K562 (cell line): ENCODE measurements at regions not wholly inside any gene's neighbourhood (a gene's known extent, or its start where the extent isn't known, plus 50 kb on each side); places are given as distances from the start of the nearest gene placed in this dataset.

ENCODE experiments used
- ATAC-seq: fragments of 200-7000 bp; cut with Tn5 transposase; 3 replicates; pipeline ENCODE4 v1.9.1; 2020; ENCODE audit warnings: moderate library complexity
- BruUV-seq: library from RNA; stranded (reverse); fragments of 400-500 nt; replicated peaks from 2 replicates; lab custom pipeline; 2021; lab: Mats Ljungman, UMichigan
- CTCF ChIA-PET: fragments of 300-600 bp; formaldehyde crosslinking; extraction: SDS; loops from one replicate; lab custom pipeline; 2021; ENCODE audit warnings: low intra/inter-chr PET ratio; lab: Yijun Ruan, JAX
- POLR2A ChIA-PET: fragments of 300-600, 350-650 bp; sonication (Branson Sonifier 250); formaldehyde crosslinking; extraction: SDS; loops from one replicate; lab custom pipeline; 2021; ENCODE audit warnings: antibody characterized with exemption, inconsistent platforms; lab: Yijun Ruan, JAX
- DNase-seq, 4 experiments: peaks; one replicate each; pipeline versions ENCODE4 v3.0.0 to v3.0.0-alpha.2; 2011 to 2018; ENCODE audit warnings: low spot score in 3 of 4, mixed read lengths in 3 of 4; ENCODE audit errors: extremely low read depth in 1 of 4
- FAIRE-seq: peaks from 2 replicates; lab custom pipeline; 2011; peaks lifted over from hg19 to GRCh38; lab: Jason Lieb, UNC
- H2AFZ ChIP-seq: 2 replicates; pipeline ENCODE4 v1.6.0; 2011; ENCODE audit warnings: low read depth, low read length, control low read depth, inconsistent platforms
- H3K27ac ChIP-seq: fragments of 200-600 bp; 3 replicates; pipeline ENCODE4 v1.8.0; 2011; ENCODE audit warnings: low read depth, mild to moderate bottlenecking, control low read depth, inconsistent platforms, low read length, moderate library complexity, mixed read lengths; ENCODE audit errors: extremely low read depth
- H3K27me3 ChIP-seq, 2 experiments: fragments of 300-600 bp in 1 of 2; 2 replicates in 1 of 2; 3 replicates in 1 of 2; pipeline versions ENCODE4 v1.6.0 to v1.8.0; 2011; ENCODE audit warnings: inconsistent platforms in 2 of 2, low read length in 2 of 2, mild to moderate bottlenecking in 1 of 2, mixed read lengths in 1 of 2, moderate library complexity in 1 of 2; ENCODE audit not compliant: control insufficient read depth in 2 of 2, insufficient read depth in 2 of 2
- H3K36me3 ChIP-seq: fragments of 300-600 bp; 3 replicates; pipeline ENCODE4 v1.8.0; 2011; ENCODE audit warnings: mild to moderate bottlenecking, low read length, inconsistent platforms; ENCODE audit not compliant: control insufficient read depth, insufficient read depth
- H3K4me1 ChIP-seq, 2 experiments: fragments of 200-600 bp in 1 of 2; replicated peaks in 1 of 2; 2 replicates in 1 of 2; 3 replicates in 1 of 2; pipeline versions ENCODE4 v1.5.1 to v1.8.0; 2011; ENCODE audit warnings: inconsistent platforms in 2 of 2, low read length in 2 of 2, mild to moderate bottlenecking in 1 of 2, mixed read lengths in 1 of 2, moderate library complexity in 1 of 2; ENCODE audit not compliant: control insufficient read depth in 2 of 2, insufficient read depth in 2 of 2
- H3K4me2 ChIP-seq: 2 replicates; pipeline ENCODE4 v1.6.1; 2011; ENCODE audit warnings: low read length, control low read depth, inconsistent platforms, mixed read lengths; ENCODE audit not compliant: insufficient read depth
- H3K4me3 ChIP-seq: fragments of 200-600 bp; sonication (generic), shearing (Covaris generic); 2 replicates; pipeline ENCODE4 v1.5.1; 2016; ENCODE audit warnings: control low read depth, inconsistent platforms
- H3K79me2 ChIP-seq: fragments of 200-600 bp; 3 replicates; pipeline ENCODE4 v1.8.0; 2011; ENCODE audit warnings: low read length, inconsistent platforms; ENCODE audit not compliant: control insufficient read depth, insufficient read depth
- H3K9ac ChIP-seq, 2 experiments: 2 replicates each; pipeline versions ENCODE4 v1.6.0 to v1.6.1; 2011; ENCODE audit warnings: low read depth in 2 of 2, low read length in 2 of 2, control low read depth in 1 of 2, inconsistent platforms in 1 of 2, mild to moderate bottlenecking in 1 of 2, mixed read lengths in 1 of 2; ENCODE audit not compliant: insufficient read depth in 1 of 2
- H3K9me1 ChIP-seq: one replicate; pipeline ENCODE4 v1.6.0; 2011; ENCODE audit warnings: inconsistent platforms, mild to moderate bottlenecking, low read length, moderate library complexity; ENCODE audit not compliant: control insufficient read depth, insufficient read depth
- H3K9me3 ChIP-seq: replicated peaks from 2 replicates; pipeline ENCODE4 v1.5.1; 2011; ENCODE audit warnings: low read depth, low read length, inconsistent platforms; ENCODE audit not compliant: control insufficient read depth, insufficient read depth
- H4K20me1 ChIP-seq: replicated peaks from 2 replicates; pipeline ENCODE4 v1.6.1; 2011; ENCODE audit warnings: low read length, inconsistent platforms, mixed read lengths; ENCODE audit not compliant: control insufficient read depth, insufficient read depth
- C11orf30 ChIP-seq: fragments of 450-650 bp; IDR thresholded peaks from 2 replicates; pipeline ENCODE4 v1.6.1; 2016; ENCODE audit warnings: low read depth, mild to moderate bottlenecking
- CBX5 ChIP-seq: IDR thresholded peaks from 2 replicates; pipeline ENCODE4 v1.6.1; 2014; ENCODE audit warnings: low read depth, borderline replicate concordance
- FOXJ3 ChIP-seq: sonication (generic); formaldehyde crosslinking; IDR thresholded peaks from 2 replicates; pipeline ENCODE4 v1.4.0; 2020; ENCODE audit warnings: mild to moderate bottlenecking, missing genetic modification reagents
- GTF2F1 ChIP-seq: IDR thresholded peaks from 2 replicates; pipeline ENCODE4 v1.6.1; 2011; ENCODE audit warnings: low read depth, low read length, improper control_type of control experiment
- MCM7 ChIP-seq, 2 experiments: fragments of 450-650 bp; IDR thresholded peaks; 2 replicates each; pipeline ENCODE4 v1.6.1; 2016 to 2018
- ZNF124 ChIP-seq: sonication (generic); formaldehyde crosslinking; IDR thresholded peaks from 2 replicates; pipeline ENCODE4 v1.8.1; 2022; ENCODE audit warnings: missing genetic modification reagents
- ZNF316 ChIP-seq: fragments of 450-650 bp; IDR thresholded peaks from 2 replicates; pipeline ENCODE4 v1.6.1; 2016
- WGBS: fragments of 100-300 bp; shearing (Covaris generic); methylation state at CpG from one replicate; pipeline ENCODE4 v1.1.6; 2016; ENCODE audit warnings: low coverage, mixed read lengths; ENCODE audit not compliant: insufficient coverage; ENCODE audit errors: missing lambda C conversion rate; 5-methylcytosine and 5-hydroxymethylcytosine counted together
- in situ Hi-C: fragments of 300-500 bp; cut with MboI; formaldehyde crosslinking; loops from 4 replicates; pipeline ENCODE4 v1.15.0; 2018; ENCODE audit warnings: inconsistent platforms, mixed read lengths
- intact Hi-C: fragments of 100-400 bp; cut with micrococcal nuclease; formaldehyde crosslinking; loops from 2 replicates; pipeline ENCODE4 v1.14.2; 2022
- TF ChIP-seq, protein P1 (sequence below): fragments of 250-450 bp; sonication (Bioruptor Pico); IDR thresholded peaks from 2 replicates; pipeline ENCODE4 v1.5.0; 2021; ENCODE audit warnings: mild to moderate bottlenecking, moderate library complexity
- TF ChIP-seq, protein P2 (sequence below), 3 experiments: IDR thresholded peaks in 2 of 3; conservative IDR thresholded peaks in 1 of 3; 2 replicates each; pipeline ENCODE4 v1.5.1; 2011 to 2012; ENCODE audit warnings: low read length in 3 of 3, mild to moderate bottlenecking in 3 of 3, control low read depth in 2 of 3, improper control_type of control experiment in 1 of 3, inconsistent platforms in 1 of 3, low read depth in 1 of 3, mixed read lengths in 1 of 3, moderate library complexity in 1 of 3; ENCODE audit not compliant: insufficient read depth in 2 of 3

DNA sequence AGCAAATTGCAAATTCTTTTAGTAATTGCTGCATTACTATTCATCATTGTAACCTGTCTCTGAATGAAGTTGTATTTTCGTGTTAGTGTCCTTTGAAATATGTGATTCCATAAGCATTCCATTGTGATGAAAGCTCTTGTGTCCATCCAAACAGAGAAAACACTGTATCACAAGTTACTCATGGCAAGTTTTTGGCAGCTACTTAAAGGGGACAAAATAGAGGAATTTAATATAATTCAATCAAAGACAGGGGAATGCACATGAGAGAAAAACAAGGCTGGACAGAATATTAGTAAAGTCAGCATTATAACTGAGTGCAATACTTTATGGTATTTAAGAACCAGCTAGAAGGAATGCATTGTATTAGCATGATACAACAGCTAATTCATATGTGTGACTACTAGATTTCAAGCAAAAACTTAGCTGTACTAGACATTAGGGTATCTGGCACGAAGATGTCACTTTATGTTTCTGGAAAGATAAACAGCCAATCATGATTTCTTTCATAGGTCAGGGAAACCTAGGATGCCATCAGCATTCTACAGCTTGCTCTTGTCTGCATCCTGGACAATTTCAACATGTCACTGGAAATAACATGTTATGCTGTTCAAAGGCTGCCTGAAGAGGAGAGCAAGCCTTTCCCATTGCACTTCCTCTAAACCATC is 270.6 kb upstream of the MARCKS start:
- BruUV-seq, result no TSS peak
- Histone ChIP-seq H4K20me1 (no peaks in the 10 kb centered on the region), H3K36me3 (no peaks in the 10 kb centered on the region), H3K79me2 (no peaks in the 10 kb centered on the region), H3K4me2 (no peak overlapping the region), H3K4me3 (no peak overlapping the region), H3K9ac (no peak overlapping the region), H3K27ac (no peak overlapping the region), H3K9me1 (no peaks in the 10 kb centered on the region), H3K9me3 (no peaks in the 10 kb centered on the region), H3K27me3 (no peaks in the 10 kb centered on the region), H2AFZ (no peak overlapping the region), H3K4me1 (no peaks in the 10 kb centered on the region)
- intact Hi-C loops (no loop called here), in situ Hi-C loops (no loop called here)
- DNase-seq, result no peak
- no peak for FAIRE-seq
- POLR2A ChIA-PET, result no interaction called here
- WGBS, result 2% methylated on average over 2 of the region's 2 CpGs
- ATAC-seq, result no peak
- CTCF ChIA-PET, result no interaction called here
- TF ChIP-seq ZNF316, result peak; percentile 27; the same call in 1 of the 2 replicates
- no peak for TF ChIP-seq GTF2F1
- 0 out of 2 replicates have a peak, but pooled peaks have one; percentile 11 for TF ChIP-seq C11orf30
- TF ChIP-seq CBX5, result no peak

DNA sequence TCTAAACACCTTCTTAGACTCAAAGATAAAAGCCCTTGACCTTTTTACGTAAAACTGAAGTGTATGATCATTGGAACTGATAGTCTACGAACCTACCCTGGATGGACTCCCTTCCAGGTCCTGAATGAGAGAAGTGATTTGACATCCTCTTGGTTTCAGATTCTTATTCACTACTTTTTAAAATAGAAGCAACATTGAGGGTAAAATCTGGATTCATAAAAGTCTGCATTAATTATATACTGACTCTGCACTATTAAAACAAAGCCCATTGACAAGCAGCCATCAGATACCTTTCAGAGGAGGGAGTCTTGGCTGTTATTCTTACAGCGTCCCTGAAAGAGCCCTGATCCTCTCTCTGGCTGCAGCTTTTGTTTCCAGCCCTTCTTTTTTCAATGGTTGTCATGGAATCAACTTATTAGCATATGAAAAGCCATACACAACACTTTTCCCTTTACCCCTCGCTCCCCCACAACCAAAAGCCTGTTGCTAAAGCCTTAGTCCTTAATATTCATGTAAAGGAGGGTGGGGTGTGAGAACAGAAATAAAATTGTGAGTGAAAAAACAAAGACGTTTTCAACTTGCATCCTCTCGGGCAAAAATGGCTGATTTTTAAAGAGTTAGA is 270.0 kb upstream of the MARCKS start:
- intact Hi-C loops, result no loop called here
- TF ChIP-seq MCM7 (IDR thresholded peaks at IDR 0.05) (no peak), FOXJ3 (CRISPR knock-in tag) (no peak), ZNF124 (CRISPR knock-in tag) (no peak)
- TF ChIP-seq, protein P1, sequence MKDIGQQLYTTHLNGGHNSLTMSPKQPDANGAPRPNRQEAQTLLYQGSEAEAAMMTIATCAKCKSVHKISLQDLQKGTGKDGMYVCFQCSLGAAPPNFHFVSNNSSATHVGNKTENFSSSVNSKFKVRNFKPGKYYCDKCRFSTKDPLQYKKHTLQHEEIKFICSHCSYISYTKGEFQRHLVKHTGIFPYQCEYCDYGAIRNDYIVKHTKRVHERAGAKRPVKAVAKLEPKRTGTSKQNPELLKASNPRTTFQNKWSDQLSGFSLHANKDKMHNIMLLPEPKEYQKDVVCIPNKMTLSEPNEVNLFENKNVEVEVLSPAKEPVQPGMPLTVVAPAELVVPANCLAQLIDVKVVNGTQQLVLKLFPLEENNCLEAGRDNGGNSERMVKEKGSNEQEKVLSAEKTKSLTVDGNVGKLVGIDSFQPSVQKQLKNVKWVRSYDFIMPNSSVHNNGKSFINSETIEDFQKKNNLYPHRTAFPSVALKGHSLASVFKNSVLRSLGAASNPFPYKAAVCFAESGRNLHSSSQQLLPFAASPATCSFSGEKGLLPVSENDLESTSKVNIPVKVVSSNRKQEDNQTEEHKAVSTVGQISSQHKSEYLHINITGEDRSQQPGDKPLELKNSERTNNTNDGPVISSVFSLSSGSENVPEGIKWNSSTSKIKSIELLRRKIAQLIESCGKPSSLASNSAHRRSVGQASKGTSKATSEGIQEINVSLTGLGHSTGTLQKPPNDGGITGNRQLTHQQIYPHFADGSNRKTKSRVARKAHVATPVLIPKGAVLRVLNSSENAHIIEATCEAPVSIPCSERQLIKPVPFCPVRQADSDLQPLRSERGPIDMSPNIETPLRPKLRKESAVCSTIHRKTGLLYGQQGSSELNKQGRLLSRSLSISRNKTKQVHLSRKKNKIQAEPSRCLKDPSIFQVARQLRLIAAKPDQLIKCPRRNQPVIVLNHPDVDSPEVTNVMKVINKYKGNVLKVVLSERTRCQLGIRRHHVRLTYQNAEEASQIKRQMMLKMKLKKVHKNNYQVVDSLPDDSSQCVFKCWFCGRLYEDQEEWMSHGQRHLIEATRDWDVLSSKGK (CRISPR knock-in tag), result no peak
- TF ChIP-seq, protein P2, sequence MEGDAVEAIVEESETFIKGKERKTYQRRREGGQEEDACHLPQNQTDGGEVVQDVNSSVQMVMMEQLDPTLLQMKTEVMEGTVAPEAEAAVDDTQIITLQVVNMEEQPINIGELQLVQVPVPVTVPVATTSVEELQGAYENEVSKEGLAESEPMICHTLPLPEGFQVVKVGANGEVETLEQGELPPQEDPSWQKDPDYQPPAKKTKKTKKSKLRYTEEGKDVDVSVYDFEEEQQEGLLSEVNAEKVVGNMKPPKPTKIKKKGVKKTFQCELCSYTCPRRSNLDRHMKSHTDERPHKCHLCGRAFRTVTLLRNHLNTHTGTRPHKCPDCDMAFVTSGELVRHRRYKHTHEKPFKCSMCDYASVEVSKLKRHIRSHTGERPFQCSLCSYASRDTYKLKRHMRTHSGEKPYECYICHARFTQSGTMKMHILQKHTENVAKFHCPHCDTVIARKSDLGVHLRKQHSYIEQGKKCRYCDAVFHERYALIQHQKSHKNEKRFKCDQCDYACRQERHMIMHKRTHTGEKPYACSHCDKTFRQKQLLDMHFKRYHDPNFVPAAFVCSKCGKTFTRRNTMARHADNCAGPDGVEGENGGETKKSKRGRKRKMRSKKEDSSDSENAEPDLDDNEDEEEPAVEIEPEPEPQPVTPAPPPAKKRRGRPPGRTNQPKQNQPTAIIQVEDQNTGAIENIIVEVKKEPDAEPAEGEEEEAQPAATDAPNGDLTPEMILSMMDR (IDR thresholded peaks at IDR 0.05 in 2 of 3, conservative IDR thresholded peaks at IDR 0.05 in 1 of 3; ENCODE audit: insufficient read depth in 2 of 3, low read depth in 1 of 3, low read length in 3 of 3), result no peak

More for the DNA sequence above, 270.0 kb upstream of the MARCKS start:
- 1% methylated on average over 6 of the region's 6 CpGs for WGBS
- Histone ChIP-seq H2AFZ (no peak overlapping the region), H3K27ac (no peak overlapping the region), H3K4me3 (no peak overlapping the region), H3K9ac (no peak overlapping the region), H4K20me1 (no peaks in the 10 kb centered on the region), H3K36me3 (no peaks in the 10 kb centered on the region), H3K4me2 (no peak overlapping the region), H3K27me3 (no peaks in the 10 kb centered on the region), H3K4me1 (no peaks in the 10 kb centered on the region), H3K9me1 (no peaks in the 10 kb centered on the region), H3K79me2 (no peaks in the 10 kb centered on the region), H3K9me3 (no peaks in the 10 kb centered on the region)
- ChIA-PET CTCF (no interaction called here), POLR2A (no interaction called here)
- no TSS peak for BruUV-seq
- ATAC-seq, result no peak
- in situ Hi-C loops, result no loop called here
- DNase-seq, result no peak
- FAIRE-seq, result no peak
